ENCODE measurements at regions not wholly inside any gene's neighbourhood (a gene's known extent, or its start where the extent isn't known, plus 50 kb on each side); places are given as distances from the start of the nearest gene placed in this dataset.

DNA sequence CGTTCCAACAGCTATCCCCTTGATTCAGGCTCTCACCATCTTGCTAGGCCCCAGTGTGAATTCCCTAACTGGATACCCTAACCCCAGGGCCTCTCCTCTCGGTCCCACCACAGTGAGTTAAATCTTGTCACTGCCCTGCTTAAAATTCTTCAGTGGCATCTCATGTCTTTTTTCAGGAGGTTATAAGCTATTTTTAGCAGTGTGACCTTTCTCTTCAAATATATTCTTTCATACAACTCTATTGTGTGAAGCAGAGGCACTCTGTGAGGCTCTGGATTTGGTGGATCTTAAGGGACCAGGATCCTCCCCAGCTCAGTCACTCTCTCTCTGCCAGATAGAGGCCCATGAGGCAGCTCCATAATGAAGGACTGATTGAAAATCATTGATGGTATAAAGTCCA lies 760.4 kb downstream of the NTRK3 start (continued):
- no peak for TF ChIP-seq ZNF10 (tag by site-specific recombination; IDR thresholded peaks at IDR 0.05)
- TF ChIP-seq KLF16 (tag by site-specific recombination; IDR thresholded peaks at IDR 0.05) = no peak
- no peak for TF ChIP-seq ZNF140 (tag by site-specific recombination; IDR thresholded peaks at IDR 0.05)
- no peak for TF ChIP-seq ZNF239 (tag by site-specific recombination; IDR thresholded peaks at IDR 0.05)
- TF ChIP-seq, protein P1, sequence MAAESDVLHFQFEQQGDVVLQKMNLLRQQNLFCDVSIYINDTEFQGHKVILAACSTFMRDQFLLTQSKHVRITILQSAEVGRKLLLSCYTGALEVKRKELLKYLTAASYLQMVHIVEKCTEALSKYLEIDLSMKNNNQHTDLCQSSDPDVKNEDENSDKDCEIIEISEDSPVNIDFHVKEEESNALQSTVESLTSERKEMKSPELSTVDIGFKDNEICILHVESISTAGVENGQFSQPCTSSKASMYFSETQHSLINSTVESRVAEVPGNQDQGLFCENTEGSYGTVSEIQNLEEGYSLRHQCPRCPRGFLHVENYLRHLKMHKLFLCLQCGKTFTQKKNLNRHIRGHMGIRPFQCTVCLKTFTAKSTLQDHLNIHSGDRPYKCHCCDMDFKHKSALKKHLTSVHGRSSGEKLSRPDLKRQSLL (tag by site-specific recombination; IDR thresholded peaks at IDR 0.05) = no peak
- no peak for TF ChIP-seq ZNF26 (tag by site-specific recombination; IDR thresholded peaks at IDR 0.05)
- TF ChIP-seq ZNF488 (tag by site-specific recombination; IDR thresholded peaks at IDR 0.05) = no peak
- no peak for TF ChIP-seq ZNF292 (tag by site-specific recombination; IDR thresholded peaks at IDR 0.05; ENCODE audit: borderline replicate concordance, low read depth)
- TF ChIP-seq BCL11B (tag by site-specific recombination; IDR thresholded peaks at IDR 0.05; ENCODE audit: low read depth) = no peak
- no peak for TF ChIP-seq ZNF623 (tag by site-specific recombination; IDR thresholded peaks at IDR 0.05)

- Histone ChIP-seq H3K27ac (ENCODE audit: extremely low read depth, low read depth, low read length) (no peak overlapping the region), H3K36me3 (ENCODE audit: control insufficient read depth in 2 of 2, insufficient read depth in 1 of 2, low read length in 2 of 2) (no peaks in the 10 kb centered on the region), H3K4me3 (ENCODE audit: low read depth, low read length) (no peak overlapping the region), H3K4me1 (ENCODE audit: control insufficient read depth, insufficient read depth, low read length) (0 out of 2 replicates have a peak, but pooled peaks cover 2% of the 10 kb centered on the region), H3K9me3 (ENCODE audit: control insufficient read depth, insufficient read depth, low read depth, low read length) (no peaks in the 10 kb centered on the region)
- TF ChIP-seq ZNF423 (tag by site-specific recombination; IDR thresholded peaks at IDR 0.05) (no peak), ZBTB7A (tag by site-specific recombination; IDR thresholded peaks at IDR 0.05; ENCODE audit: low read depth) (no peak), MEIS1 (CRISPR knock-in tag; IDR thresholded peaks at IDR 0.05; ENCODE audit: borderline replicate concordance) (no peak), ZNF843 (tag by site-specific recombination; IDR thresholded peaks at IDR 0.05) (no peak), RBAK (tag by site-specific recombination; IDR thresholded peaks at IDR 0.05) (no peak), SALL2 (tag by site-specific recombination; IDR thresholded peaks at IDR 0.05; ENCODE audit: borderline replicate concordance) (no peak), ZNF311 (tag by site-specific recombination; IDR thresholded peaks at IDR 0.05; ENCODE audit: borderline replicate concordance) (no peak), ZNF223 (tag by site-specific recombination; IDR thresholded peaks at IDR 0.05) (no peak), ZNF391 (tag by site-specific recombination; IDR thresholded peaks at IDR 0.05; ENCODE audit: borderline replicate concordance, low read depth) (no peak), ZNF473 (tag by site-specific recombination; IDR thresholded peaks at IDR 0.05) (no peak), OSR2 (tag by site-specific recombination; IDR thresholded peaks at IDR 0.05) (no peak)
- TF ChIP-seq, protein P2, sequence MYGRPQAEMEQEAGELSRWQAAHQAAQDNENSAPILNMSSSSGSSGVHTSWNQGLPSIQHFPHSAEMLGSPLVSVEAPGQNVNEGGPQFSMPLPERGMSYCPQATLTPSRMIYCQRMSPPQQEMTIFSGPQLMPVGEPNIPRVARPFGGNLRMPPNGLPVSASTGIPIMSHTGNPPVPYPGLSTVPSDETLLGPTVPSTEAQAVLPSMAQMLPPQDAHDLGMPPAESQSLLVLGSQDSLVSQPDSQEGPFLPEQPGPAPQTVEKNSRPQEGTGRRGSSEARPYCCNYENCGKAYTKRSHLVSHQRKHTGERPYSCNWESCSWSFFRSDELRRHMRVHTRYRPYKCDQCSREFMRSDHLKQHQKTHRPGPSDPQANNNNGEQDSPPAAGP (tag by site-specific recombination; IDR thresholded peaks at IDR 0.05) = no peak
- TF ChIP-seq, protein P3, sequence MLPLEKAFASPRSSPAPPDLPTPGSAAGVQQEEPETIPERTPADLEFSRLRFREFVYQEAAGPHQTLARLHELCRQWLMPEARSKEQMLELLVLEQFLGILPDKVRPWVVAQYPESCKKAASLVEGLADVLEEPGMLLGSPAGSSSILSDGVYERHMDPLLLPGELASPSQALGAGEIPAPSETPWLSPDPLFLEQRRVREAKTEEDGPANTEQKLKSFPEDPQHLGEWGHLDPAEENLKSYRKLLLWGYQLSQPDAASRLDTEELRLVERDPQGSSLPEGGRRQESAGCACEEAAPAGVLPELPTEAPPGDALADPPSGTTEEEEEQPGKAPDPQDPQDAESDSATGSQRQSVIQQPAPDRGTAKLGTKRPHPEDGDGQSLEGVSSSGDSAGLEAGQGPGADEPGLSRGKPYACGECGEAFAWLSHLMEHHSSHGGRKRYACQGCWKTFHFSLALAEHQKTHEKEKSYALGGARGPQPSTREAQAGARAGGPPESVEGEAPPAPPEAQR (tag by site-specific recombination; IDR thresholded peaks at IDR 0.05) = no peak
- TF ChIP-seq, protein P4, sequence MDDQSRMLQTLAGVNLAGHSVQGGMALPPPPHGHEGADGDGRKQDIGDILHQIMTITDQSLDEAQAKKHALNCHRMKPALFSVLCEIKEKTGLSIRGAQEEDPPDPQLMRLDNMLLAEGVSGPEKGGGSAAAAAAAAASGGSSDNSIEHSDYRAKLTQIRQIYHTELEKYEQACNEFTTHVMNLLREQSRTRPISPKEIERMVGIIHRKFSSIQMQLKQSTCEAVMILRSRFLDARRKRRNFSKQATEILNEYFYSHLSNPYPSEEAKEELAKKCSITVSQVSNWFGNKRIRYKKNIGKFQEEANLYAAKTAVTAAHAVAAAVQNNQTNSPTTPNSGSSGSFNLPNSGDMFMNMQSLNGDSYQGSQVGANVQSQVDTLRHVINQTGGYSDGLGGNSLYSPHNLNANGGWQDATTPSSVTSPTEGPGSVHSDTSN (CRISPR knock-in tag; IDR thresholded peaks at IDR 0.05) = no peak
- ChIA-PET POLR2A (no interaction called here), CTCF (interaction anchor here (0.7 kb wide), 1 partner anchor 1336 kb away, joined by 3 read pairs; no protein-coding TSS in a partner anchor)
These were observed 762.7 kb downstream of the NTRK3 start for GRCh38 chr15:87493803-87494202.
